ENCODE measurements at regions not wholly inside any gene's neighbourhood (a gene's known extent, or its start where the extent isn't known, plus 50 kb on each side); places are given as distances from the start of the nearest gene placed in this dataset.
"Not testable (repeated sequence)": the region's sequence is repeated elsewhere in the genome, so short reads cannot be mapped to it uniquely, and the experiment has no call there.

GRCh38 chr3:166706094-166706493, 674.0 kb downstream of the ZBBX start:
- Histone ChIP-seq H3K4me1 (no peaks in the 10 kb centered on the region), H3K36me3 (no peaks in the 10 kb centered on the region), H3K4me3 (no peak overlapping the region), H3K27ac (no peak overlapping the region), H3K27me3 (no peaks in the 10 kb centered on the region), H3K9me3 (no peaks in the 10 kb centered on the region)
- DNase-seq (ENCODE audit: low spot score), result no peak
- TF ChIP-seq CTCF (IDR thresholded peaks at IDR 0.05), result no peak

- no peak for DNase-seq (ENCODE audit: low spot score)
- no peaks in the 10 kb centered on the region for H3K36me3 ChIP-seq
- TF ChIP-seq CTCF (IDR thresholded peaks at IDR 0.05), result no peak
- no peaks in the 10 kb centered on the region for H3K9me3 ChIP-seq
- H3K27ac ChIP-seq, result no peak overlapping the region
- no peak overlapping the region for H3K4me3 ChIP-seq
- H3K27me3 ChIP-seq, result no peaks in the 10 kb centered on the region
- H3K4me1 ChIP-seq, result no peaks in the 10 kb centered on the region
These were observed 682.6 kb downstream of the ZBBX start for GRCh38 chr3:166697495-166697894.

GRCh38 chr3:166696103-166696502, 684.0 kb downstream of the ZBBX start:
- Histone ChIP-seq H3K36me3 (no peaks in the 10 kb centered on the region), H3K27ac (no peak overlapping the region), H3K4me1 (no peaks in the 10 kb centered on the region), H3K4me3 (no peak overlapping the region), H3K27me3 (no peaks in the 10 kb centered on the region), H3K9me3 (no peaks in the 10 kb centered on the region)
- no peak for TF ChIP-seq CTCF (IDR thresholded peaks at IDR 0.05)
- no peak for DNase-seq (ENCODE audit: low spot score)

GRCh38 chr3:166688665-166689064, 691.4 kb downstream of the ZBBX start:
- Histone ChIP-seq H3K27me3 (no peaks in the 10 kb centered on the region), H3K36me3 (no peaks in the 10 kb centered on the region), H3K4me3 (no peak overlapping the region), H3K4me1 (no peaks in the 10 kb centered on the region), H3K9me3 (no peaks in the 10 kb centered on the region), H3K27ac (no peak overlapping the region)
- no peak for DNase-seq (ENCODE audit: low spot score)
- no peak for TF ChIP-seq CTCF (IDR thresholded peaks at IDR 0.05)

- H3K27me3 ChIP-seq, result no peaks in the 10 kb centered on the region
- no peaks in the 10 kb centered on the region for H3K4me1 ChIP-seq
- no peaks in the 10 kb centered on the region for H3K9me3 ChIP-seq
- no peaks in the 10 kb centered on the region for H3K36me3 ChIP-seq
- DNase-seq (ENCODE audit: low spot score), result no peak
- no peak overlapping the region for H3K27ac ChIP-seq
- no peak for TF ChIP-seq CTCF (IDR thresholded peaks at IDR 0.05)
- no peak overlapping the region for H3K4me3 ChIP-seq
These were observed 694.9 kb downstream of the ZBBX start for GRCh38 chr3:166685246-166685645.

GRCh38 chr3:166684077-166684476, 696.0 kb downstream of the ZBBX start:
- H3K4me1 ChIP-seq; DNase-seq (ENCODE audit: low spot score); H3K27ac ChIP-seq; H3K36me3 ChIP-seq; H3K4me3 ChIP-seq; H3K9me3 ChIP-seq; H3K27me3 ChIP-seq: not testable (repeated sequence)
